Stomach (tissue), 8 donors: ENCODE measurements at regions not wholly inside any gene's neighbourhood (a gene's known extent, or its start where the extent isn't known, plus 50 kb on each side); places are given as distances from the start of the nearest gene placed in this dataset.
A peak's percentile ranks its signal among the peaks of the same experiment; 100 is the strongest.

ENCODE experiments used
- DNase-seq, 2 donors: peaks; one replicate each; pipeline versions ENCODE4 v3.0.0 to v3.0.0-alpha.2; 2013 to 2019
- H3K27ac ChIP-seq, 5 donors: fragments of 200-600 bp in 4 of 5; sonication (generic) in 4 of 5; one replicate each; pipeline ENCODE4 v1.5.1; 2013 to 2019; ENCODE audit warnings: mild to moderate bottlenecking in 1 of 5, moderate library complexity in 1 of 5
- H3K27me3 ChIP-seq, 3 donors: fragments of 200-600 bp; sonication (generic); one replicate each; pipeline ENCODE4 v1.5.1; 2017 to 2019; ENCODE audit warnings: mixed run types in 1 of 3
- H3K36me3 ChIP-seq, 4 donors: fragments of 200-600 bp; sonication (generic); 1 replicate in 3 of 4; 2 replicates in 1 of 4; pipeline ENCODE4 v1.5.1; 2016 to 2019
- H3K4me1 ChIP-seq, 4 donors: fragments of 200-600 bp; sonication (generic); one replicate each; pipeline ENCODE4 v1.5.1; 2016 to 2019
- H3K4me3 ChIP-seq, 4 donors: fragments of 200-600 bp; sonication (generic) in 3 of 4; one replicate each; pipeline ENCODE4 v1.5.1; 2016 to 2019; ENCODE audit warnings: mild to moderate bottlenecking in 1 of 4
- H3K9me3 ChIP-seq, 4 donors: fragments of 200-600 bp; sonication (generic); one replicate each; pipeline ENCODE4 v1.5.1; 2016 to 2019
- EP300 ChIP-seq: sonication (generic); formaldehyde crosslinking; IDR thresholded peaks from one replicate; pipeline ENCODE4 v1.6.1; 2017; ENCODE audit warnings: antibody characterized with exemption
- POLR2A ChIP-seq, 4 donors: fragments of 450-650 bp; IDR thresholded peaks; one replicate each; pipeline ENCODE4 v1.6.1; 2016; ENCODE audit warnings: antibody characterized with exemption in 4 of 4, control low read depth in 2 of 4, mild to moderate bottlenecking in 1 of 4, moderate library complexity in 1 of 4
- POLR2AphosphoS5 ChIP-seq, 3 donors: sonication (generic); formaldehyde crosslinking; IDR thresholded peaks; one replicate each; pipeline ENCODE4 v1.6.1; 2016; ENCODE audit warnings: antibody characterized with exemption in 3 of 3
- WGBS, 5 donors: extraction: QIAGEN DNeasy Blood & Tissue Kit in 3 of 5; methylation state at CpG; one replicate each; pipeline versions ENCODE4 v1.1.5 to v1.1.7; 2013 to 2018; 5-methylcytosine and 5-hydroxymethylcytosine counted together
- intact Hi-C: fragments of 100-400 bp; cut with DNase I; formaldehyde crosslinking; loops from one replicate; pipeline ENCODE4 v1.15.1; 2023; ENCODE audit warnings: low total_unique reads
- TF ChIP-seq, protein P1 (sequence below), 7 experiments: fragments of 450-650 bp in 4 of 7; fragments of 200-600 bp in 3 of 7; sonication (generic) in 3 of 7; IDR thresholded peaks; one replicate each; pipeline ENCODE4 v1.5.1; 2016 to 2019; ENCODE audit warnings: antibody characterized with exemption in 7 of 7, control low read depth in 2 of 7, mild to moderate bottlenecking in 1 of 7
- donor health status: healthy with polysubstance abuse.
- donor health status: Bipolar disorder and iron deficiency.
- donor health status: healthy.

DNA sequence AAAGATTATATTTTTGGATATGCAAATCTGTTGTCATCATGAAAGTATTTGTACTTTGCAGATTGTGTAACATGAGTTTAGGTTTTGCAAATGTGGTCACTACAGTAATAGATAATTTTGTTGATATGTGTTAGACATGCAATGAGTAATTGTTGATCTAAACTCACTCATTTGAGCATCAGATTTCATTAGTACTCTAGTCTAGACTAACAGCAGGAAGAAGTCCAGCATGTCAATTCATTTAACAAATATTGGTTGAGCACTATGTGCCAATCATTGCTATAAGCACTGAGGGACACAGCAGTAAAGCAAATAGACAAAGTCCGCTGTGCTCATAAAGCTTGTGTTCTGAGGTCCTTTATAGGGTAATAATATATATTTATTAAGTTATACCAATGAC is 350.0 kb downstream of the USP25 start:
- peaks cover 0 to 15% (median 0%) of the 10 kb centered on the region in 4 donors for H3K4me1 ChIP-seq
- no peaks in the 10 kb centered on the region for H3K36me3 ChIP-seq
- 40 to 64% (median 57%) methylated on average over 1 of the region's 1 CpG for WGBS, 5 donors
- no peak overlapping the region for H3K27ac ChIP-seq
- TF ChIP-seq, protein P1, sequence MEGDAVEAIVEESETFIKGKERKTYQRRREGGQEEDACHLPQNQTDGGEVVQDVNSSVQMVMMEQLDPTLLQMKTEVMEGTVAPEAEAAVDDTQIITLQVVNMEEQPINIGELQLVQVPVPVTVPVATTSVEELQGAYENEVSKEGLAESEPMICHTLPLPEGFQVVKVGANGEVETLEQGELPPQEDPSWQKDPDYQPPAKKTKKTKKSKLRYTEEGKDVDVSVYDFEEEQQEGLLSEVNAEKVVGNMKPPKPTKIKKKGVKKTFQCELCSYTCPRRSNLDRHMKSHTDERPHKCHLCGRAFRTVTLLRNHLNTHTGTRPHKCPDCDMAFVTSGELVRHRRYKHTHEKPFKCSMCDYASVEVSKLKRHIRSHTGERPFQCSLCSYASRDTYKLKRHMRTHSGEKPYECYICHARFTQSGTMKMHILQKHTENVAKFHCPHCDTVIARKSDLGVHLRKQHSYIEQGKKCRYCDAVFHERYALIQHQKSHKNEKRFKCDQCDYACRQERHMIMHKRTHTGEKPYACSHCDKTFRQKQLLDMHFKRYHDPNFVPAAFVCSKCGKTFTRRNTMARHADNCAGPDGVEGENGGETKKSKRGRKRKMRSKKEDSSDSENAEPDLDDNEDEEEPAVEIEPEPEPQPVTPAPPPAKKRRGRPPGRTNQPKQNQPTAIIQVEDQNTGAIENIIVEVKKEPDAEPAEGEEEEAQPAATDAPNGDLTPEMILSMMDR (IDR thresholded peaks at IDR 0.05): no peak
- TF ChIP-seq POLR2AphosphoS5 (IDR thresholded peaks at IDR 0.05) (no peak), POLR2A (IDR thresholded peaks at IDR 0.05) (no peak), EP300 (no peak)
- H3K27me3 ChIP-seq: no peaks in the 10 kb centered on the region
- DNase-seq: no peak
- H3K9me3 ChIP-seq: no peaks in the 10 kb centered on the region
- intact Hi-C loops: loop anchor here (5.0 kb wide), 1 partner anchor 252 kb away; no protein-coding TSS in a partner anchor
- no peak overlapping the region for H3K4me3 ChIP-seq

DNA sequence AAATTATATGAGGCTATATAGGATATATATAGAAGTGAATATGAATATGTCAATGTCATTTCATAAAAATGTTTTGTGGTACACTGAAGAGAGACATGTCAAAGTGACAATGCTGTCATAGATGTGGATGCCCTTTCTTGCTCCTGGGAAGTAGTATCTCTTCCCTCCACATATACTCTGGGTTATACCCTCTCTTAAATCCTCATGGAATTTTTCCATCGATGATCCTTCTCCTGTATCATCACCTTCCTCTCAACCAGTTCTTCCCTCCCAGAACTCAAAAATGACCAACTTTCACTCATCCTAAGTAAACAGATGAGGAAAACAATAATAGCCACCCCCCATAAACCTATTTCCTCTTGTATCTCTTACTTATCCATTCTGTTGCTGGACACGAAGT is 351.5 kb downstream of the USP25 start:
- Histone ChIP-seq H3K27me3 (no peaks in the 10 kb centered on the region), H3K4me1 (peaks cover 0 to 15% (median 0%) of the 10 kb centered on the region in 4 donors), H3K27ac (no peak overlapping the region), H3K36me3 (no peaks in the 10 kb centered on the region), H3K9me3 (no peaks in the 10 kb centered on the region), H3K4me3 (no peak overlapping the region)
- intact Hi-C loops: loop anchor here (5.0 kb wide), 1 partner anchor 251 kb away; no protein-coding TSS in a partner anchor
- no peak for DNase-seq
- TF ChIP-seq POLR2AphosphoS5 (IDR thresholded peaks at IDR 0.05) (no peak), EP300 (no peak), POLR2A (IDR thresholded peaks at IDR 0.05) (no peak)
- TF ChIP-seq, protein P1 (IDR thresholded peaks at IDR 0.05): no peak
- WGBS, 5 donors: 72 to 83% (median 77%) methylated on average over 2 of the region's 2 CpGs

DNA sequence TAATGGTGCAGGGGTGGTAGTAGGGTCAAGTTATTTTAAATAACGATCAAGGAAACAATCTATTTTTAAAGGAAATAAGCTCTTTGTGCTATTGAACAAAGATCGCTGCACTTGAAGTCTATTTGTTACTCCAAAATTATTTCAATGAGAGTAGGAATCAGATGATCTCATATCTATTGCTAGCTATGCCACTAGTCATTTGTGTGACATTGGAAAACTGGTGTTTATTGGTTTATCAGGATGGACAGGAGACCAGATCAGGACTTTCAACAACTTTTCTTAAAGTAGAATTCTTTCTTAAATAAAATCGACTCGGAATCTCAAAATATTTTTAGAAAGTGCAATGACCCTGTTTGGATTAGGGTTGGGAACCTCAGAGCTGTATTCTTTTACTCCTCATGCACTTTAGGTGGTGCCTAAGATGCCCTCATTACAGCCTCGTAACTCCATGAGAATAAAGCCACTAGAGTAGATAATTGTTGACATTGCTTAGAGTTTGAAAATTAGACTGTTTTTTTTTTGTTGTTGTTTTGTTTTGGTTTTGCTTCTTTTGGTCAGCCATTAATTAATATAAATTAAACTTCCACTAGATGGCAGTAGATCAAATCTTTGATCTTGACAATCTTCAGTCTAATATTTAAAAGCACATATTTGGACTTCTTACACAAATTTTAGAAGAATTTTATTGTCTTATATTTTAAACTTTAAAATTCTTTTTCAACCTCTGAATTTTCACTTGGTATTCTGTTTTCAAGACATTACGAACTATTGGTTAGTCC is 352.4 kb downstream of the USP25 start:
- no peak for DNase-seq
- 49 to 57% (median 50%) methylated on average over 6 of the region's 6 CpGs for WGBS, 5 donors
- peaks cover 0 to 15% (median 0%) of the 10 kb centered on the region in 4 donors for H3K4me1 ChIP-seq
- H3K27me3 ChIP-seq: no peaks in the 10 kb centered on the region
- intact Hi-C loops: loop anchor here (5.0 kb wide), 1 partner anchor 250 kb away; no protein-coding TSS in a partner anchor
- no peaks in the 10 kb centered on the region for H3K9me3 ChIP-seq
- H3K36me3 ChIP-seq: no peaks in the 10 kb centered on the region
- H3K4me3 ChIP-seq: no peak overlapping the region
- TF ChIP-seq EP300 (no peak), POLR2AphosphoS5 (IDR thresholded peaks at IDR 0.05) (no peak), POLR2A (IDR thresholded peaks at IDR 0.05) (no peak)
- TF ChIP-seq, protein P1 (IDR thresholded peaks at IDR 0.05): peak in 4 of 7 experiments; percentile 16 to 63 (median 28)
- peak overlapping the region in 1 of 5 donors; percentile 14 for H3K27ac ChIP-seq

DNA sequence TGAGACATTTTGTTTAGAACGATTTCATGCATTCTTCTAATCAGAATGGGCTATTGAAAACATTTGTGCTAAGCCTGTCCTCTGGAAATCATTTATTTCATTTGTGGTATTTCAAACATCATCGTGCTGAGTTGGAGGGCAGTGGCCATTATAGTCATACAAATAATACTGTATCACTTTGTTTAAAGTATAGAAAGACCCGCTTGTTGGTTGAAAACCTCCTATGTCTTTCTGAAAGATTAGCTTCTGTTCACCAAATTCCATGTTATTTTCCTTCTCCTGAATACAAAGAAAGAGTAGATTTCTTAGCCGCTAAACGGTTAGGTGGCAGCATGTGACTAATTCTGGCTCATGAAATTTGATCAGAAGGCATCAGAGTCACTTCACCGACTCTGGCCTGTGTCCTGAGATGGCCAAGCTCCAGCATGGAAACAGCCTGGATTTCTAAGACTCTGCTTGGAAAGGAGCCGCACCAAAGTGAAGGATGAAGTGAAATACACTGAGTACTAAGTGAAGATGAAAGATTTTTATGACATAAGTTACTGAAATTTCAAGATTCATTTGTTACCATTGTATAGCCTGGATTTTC is 355.1 kb downstream of the USP25 start:
- H3K36me3 ChIP-seq: no peaks in the 10 kb centered on the region
- intact Hi-C loops: loop anchor here (5.0 kb wide), 1 partner anchor 247 kb away; no protein-coding TSS in a partner anchor
- H3K4me1 ChIP-seq: peaks cover 0 to 14% (median 0%) of the 10 kb centered on the region in 4 donors
- TF ChIP-seq, protein P1 (IDR thresholded peaks at IDR 0.05): no peak
- TF ChIP-seq EP300: no peak
- TF ChIP-seq POLR2AphosphoS5 (IDR thresholded peaks at IDR 0.05): no peak
- TF ChIP-seq POLR2A (IDR thresholded peaks at IDR 0.05): no peak
- H3K27me3 ChIP-seq: no peaks in the 10 kb centered on the region
- H3K27ac ChIP-seq: peak overlapping the region in 1 of 5 donors; percentile 36
- H3K9me3 ChIP-seq: no peaks in the 10 kb centered on the region
- DNase-seq: no peak
- 60 to 75% (median 66%) methylated on average over 7 of the region's 7 CpGs for WGBS, 5 donors
- no peak overlapping the region for H3K4me3 ChIP-seq
